GM23338 (cell line): ENCODE measurements at regions not wholly inside any gene's neighbourhood (a gene's known extent, or its start where the extent isn't known, plus 50 kb on each side); places are given as distances from the start of the nearest gene placed in this dataset.

ENCODE experiments used
- ATAC-seq: fragments of 200-7000 bp; cut with Tn5 transposase; 3 replicates; pipeline ENCODE4 v1.9.1; 2020
- DNase-seq: peaks from one replicate; pipeline ENCODE4 v3.0.0-alpha.2; 2015; ENCODE audit warnings: low spot score
- H2AFZ ChIP-seq: fragments of 200-600 bp; sonication (generic); 2 replicates; pipeline ENCODE4 v1.8.0; 2016; ENCODE audit warnings: antibody characterized with exemption, mild to moderate bottlenecking, moderate library complexity
- H3F3A ChIP-seq: fragments of 200-600 bp; sonication (generic); replicated peaks from 2 replicates; pipeline ENCODE4 v1.8.0; 2017; ENCODE audit warnings: antibody characterized with exemption, mixed run types, low read depth
- H3K27ac ChIP-seq: fragments of 200-600 bp; sonication (generic); 2 replicates; pipeline ENCODE4 v1.6.1; 2016; ENCODE audit warnings: low read depth
- H3K27me3 ChIP-seq: fragments of 200-600 bp; sonication (generic); 2 replicates; pipeline ENCODE4 v1.8.0; 2016; ENCODE audit warnings: mild to moderate bottlenecking, mixed run types, moderate library complexity; ENCODE audit not compliant: insufficient read depth
- H3K36me3 ChIP-seq: fragments of 200-600 bp; sonication (generic); 2 replicates; pipeline ENCODE4 v1.8.0; 2016; ENCODE audit warnings: mild to moderate bottlenecking; ENCODE audit not compliant: insufficient read depth
- H3K4me1 ChIP-seq: fragments of 200-600 bp; sonication (generic); 2 replicates; pipeline ENCODE4 v1.8.0; 2016; ENCODE audit warnings: mild to moderate bottlenecking, moderate library complexity; ENCODE audit not compliant: insufficient read depth
- H3K4me2 ChIP-seq: fragments of 200-600 bp; sonication (generic); 2 replicates; pipeline ENCODE4 v1.7.1; 2017; ENCODE audit warnings: mixed run types
- H3K4me3 ChIP-seq: fragments of 200-600 bp; sonication (generic); 2 replicates; pipeline ENCODE4 v1.6.1; 2016; ENCODE audit warnings: mixed run types
- H3K79me2 ChIP-seq: fragments of 200-600 bp; sonication (generic); replicated peaks from 2 replicates; pipeline ENCODE4 v1.8.0; 2017; ENCODE audit warnings: mild to moderate bottlenecking; ENCODE audit not compliant: insufficient read depth
- H3K9me2 ChIP-seq: fragments of 200-600 bp; sonication (generic); 2 replicates; pipeline ENCODE4 v1.8.0; 2017; ENCODE audit not compliant: insufficient read depth
- H4K20me1 ChIP-seq: fragments of 200-600 bp; sonication (generic); replicated peaks from 2 replicates; pipeline ENCODE4 v1.8.0; 2017; ENCODE audit warnings: mild to moderate bottlenecking; ENCODE audit not compliant: insufficient read depth
- H3K27ac Mint-ChIP-seq: 2 replicates; pipeline ENCODE4 v1.8.0; 2020; ENCODE audit warnings: inconsistent platforms, mild to moderate bottlenecking, moderate library complexity, mixed read lengths
- H3K27me3 Mint-ChIP-seq: 3 replicates; pipeline ENCODE4 v1.8.0; 2022; ENCODE audit warnings: low read depth, mild to moderate bottlenecking, moderate library complexity, mixed read lengths, inconsistent platforms; ENCODE audit not compliant: insufficient read depth, poor library complexity
- H3K36me3 Mint-ChIP-seq: 3 replicates; pipeline ENCODE4 v1.8.0; 2021; ENCODE audit warnings: low read depth, mild to moderate bottlenecking, inconsistent platforms, moderate library complexity, mixed read lengths
- H3K4me1 Mint-ChIP-seq: 3 replicates; pipeline ENCODE4 v1.8.0; 2020; ENCODE audit warnings: mild to moderate bottlenecking, inconsistent platforms, mixed read lengths
- H3K4me3 Mint-ChIP-seq: 3 replicates; pipeline ENCODE4 v1.8.0; 2021; ENCODE audit warnings: moderate library complexity, mild to moderate bottlenecking, inconsistent platforms, mixed read lengths
- H3K9me3 Mint-ChIP-seq: 3 replicates; pipeline ENCODE4 v1.8.0; 2020; ENCODE audit warnings: moderate library complexity, mild to moderate bottlenecking, inconsistent platforms, mixed read lengths
- CREB1 ChIP-seq: fragments of 250-450 bp; sonication (Bioruptor Pico); IDR thresholded peaks from 2 replicates; pipeline ENCODE4 v1.5.0; 2020; ENCODE audit warnings: low read depth, mild to moderate bottlenecking, moderate library complexity
- CTCF ChIP-seq, 2 experiments: fragments of 200-600 bp in 1 of 2; sonication (generic) in 1 of 2; conservative IDR thresholded peaks; 2 replicates each; pipeline versions ENCODE4 v1.5.1 to v1.6.1; 2016 to 2017; ENCODE audit warnings: antibody characterized with exemption in 2 of 2, low read depth in 2 of 2, mild to moderate bottlenecking in 2 of 2, moderate library complexity in 1 of 2
- ETS1 ChIP-seq: IDR thresholded peaks from 2 replicates; pipeline ENCODE4 v1.6.1; 2016; ENCODE audit warnings: antibody characterized with exemption
- EZH2phosphoT487 ChIP-seq: fragments of 200-600 bp; sonication (generic); IDR thresholded peaks from one replicate; pipeline ENCODE4 v1.8.1; 2018; ENCODE audit warnings: antibody characterized with exemption; ENCODE audit not compliant: unreplicated experiment
- JUNB ChIP-seq: IDR thresholded peaks from one replicate; pipeline ENCODE4 v1.6.1; 2016; ENCODE audit warnings: antibody characterized with exemption; ENCODE audit not compliant: unreplicated experiment
- NANOG ChIP-seq: IDR thresholded peaks from 2 replicates; pipeline ENCODE4 v1.6.1; 2016; ENCODE audit warnings: antibody characterized with exemption, borderline replicate concordance
- POLR2AphosphoS5 ChIP-seq: IDR thresholded peaks from 2 replicates; pipeline ENCODE4 v1.6.1; 2016; ENCODE audit warnings: antibody characterized with exemption, low read depth
- ZNF331 ChIP-seq: fragments of 250-450 bp; sonication (Bioruptor Pico); IDR thresholded peaks from 2 replicates; pipeline ENCODE4 v1.5.0; 2020; ENCODE audit warnings: low read depth, mild to moderate bottlenecking, moderate library complexity

- no peaks in the 10 kb centered on the region for H3K36me3 Mint-ChIP-seq
- Histone ChIP-seq H3F3A (no peaks in the 10 kb centered on the region), H3K27ac (no peak overlapping the region), H3K36me3 (no peaks in the 10 kb centered on the region), H3K9me2 (peaks cover 5% of the 10 kb centered on the region; the same call in 1 of the 2 replicates), H3K4me1 (no peaks in the 10 kb centered on the region), H3K27me3 (no peaks in the 10 kb centered on the region), H2AFZ (peak overlapping the region; percentile 15), H3K4me3 (no peak overlapping the region), H3K4me2 (no peak overlapping the region), H4K20me1 (no peaks in the 10 kb centered on the region), H3K79me2 (no peaks in the 10 kb centered on the region)
- H3K9me3 Mint-ChIP-seq, result no peaks in the 10 kb centered on the region
- TF ChIP-seq CTCF (conservative IDR thresholded peaks at IDR 0.05; ENCODE audit: low read depth in 2 of 2), result no peak
- TF ChIP-seq POLR2AphosphoS5, result no peak
- no peak for TF ChIP-seq ETS1
- ATAC-seq (no peak), DNase-seq (no peak)
- H3K27me3 Mint-ChIP-seq, result no peaks in the 10 kb centered on the region
- no peak overlapping the region for H3K27ac Mint-ChIP-seq
- no peak overlapping the region for H3K4me3 Mint-ChIP-seq
- no peaks in the 10 kb centered on the region for H3K4me1 Mint-ChIP-seq
Observed at GRCh38 chr4:141575884-141576283, 60.5 kb upstream of the IL15 start.

GRCh38 chr4:141576585-141577110, 59.7 kb upstream of the IL15 start:
- H3K27me3 ChIP-seq, result no peaks in the 10 kb centered on the region
- Mint-ChIP-seq H3K27me3 (no peaks in the 10 kb centered on the region), H3K9me3 (no peaks in the 10 kb centered on the region), H3K4me3 (no peak overlapping the region), H3K27ac (no peak overlapping the region), H3K36me3 (no peaks in the 10 kb centered on the region), H3K4me1 (no peaks in the 10 kb centered on the region)
- TF ChIP-seq EZH2phosphoT487, result no peak
- no peak overlapping the region for H3K4me3 ChIP-seq
- no peak overlapping the region for H3K4me2 ChIP-seq
- no peaks in the 10 kb centered on the region for H3K36me3 ChIP-seq
- no peak overlapping the region for H3K27ac ChIP-seq
- ATAC-seq, result no peak
- peaks cover 5% of the 10 kb centered on the region; the same call in 1 of the 2 replicates for H3K9me2 ChIP-seq
- DNase-seq, result no peak
- no peaks in the 10 kb centered on the region for H3K79me2 ChIP-seq
- H3K4me1 ChIP-seq, result no peaks in the 10 kb centered on the region
- no peaks in the 10 kb centered on the region for H4K20me1 ChIP-seq
- H2AFZ ChIP-seq, result peak overlapping the region; percentile 15
- H3F3A ChIP-seq, result no peaks in the 10 kb centered on the region

GRCh38 chr4:141578451-141578850, 57.9 kb upstream of the IL15 start:
- no peak overlapping the region for H3K27ac ChIP-seq
- H3K4me1 ChIP-seq, result no peaks in the 10 kb centered on the region
- no peaks in the 10 kb centered on the region for H3K27me3 ChIP-seq
- no peak overlapping the region for H3K4me2 ChIP-seq
- peaks cover 5% of the 10 kb centered on the region; the same call in 1 of the 2 replicates for H3K9me2 ChIP-seq
- DNase-seq, result no peak
- no peaks in the 10 kb centered on the region for H3K36me3 ChIP-seq
- no peak overlapping the region for H2AFZ ChIP-seq
- Mint-ChIP-seq H3K9me3 (no peaks in the 10 kb centered on the region), H3K36me3 (no peaks in the 10 kb centered on the region), H3K27me3 (no peaks in the 10 kb centered on the region), H3K27ac (no peak overlapping the region), H3K4me3 (no peak overlapping the region), H3K4me1 (peaks cover 4% of the 10 kb centered on the region; the same call in 2 of the 3 replicates)
- H3F3A ChIP-seq, result no peaks in the 10 kb centered on the region
- H4K20me1 ChIP-seq, result no peaks in the 10 kb centered on the region
- H3K4me3 ChIP-seq, result no peak overlapping the region
- no peaks in the 10 kb centered on the region for H3K79me2 ChIP-seq
- no peak for ATAC-seq
- TF ChIP-seq ETS1, result no peak
- no peak for TF ChIP-seq JUNB
- no peak for TF ChIP-seq NANOG
- TF ChIP-seq ZNF331, result no peak
- TF ChIP-seq CREB1 (CRISPR knock-in tag), result no peak
